GM12878 (cell line): ENCODE measurements at regions not wholly inside any gene's neighbourhood (a gene's known extent, or its start where the extent isn't known, plus 50 kb on each side); places are given as distances from the start of the nearest gene placed in this dataset.

ENCODE experiments used
- ATAC-seq: fragments of 200-7000 bp; cut with Tn5 transposase; 3 replicates; pipeline ENCODE4 v1.9.1; 2020; ENCODE audit warnings: mild to moderate bottlenecking, moderate library complexity
- BruUV-seq: library from RNA; stranded (reverse); fragments of 400-500 nt; replicated peaks from 2 replicates; lab custom pipeline; 2021; lab: Mats Ljungman, UMichigan
- CTCF ChIA-PET: fragments of 300-600 bp; sonication (Branson Sonifier 250); formaldehyde crosslinking; extraction: SDS; loops from one replicate; lab custom pipeline; 2021; ENCODE audit warnings: inconsistent platforms; lab: Yijun Ruan, JAX
- POLR2A ChIA-PET: fragments of 350-600 bp; formaldehyde crosslinking; extraction: SDS; loops from one replicate; lab custom pipeline; 2021; ENCODE audit warnings: inconsistent platforms; lab: Charles Lee
- RAD21 ChIA-PET: fragments of 300-600 bp; sonication (Branson Sonifier 250); formaldehyde crosslinking; loops from one replicate; lab custom pipeline; 2023; ENCODE audit warnings: antibody characterized with exemption; ENCODE audit not compliant: unreplicated experiment; lab: Charles Lee
- SMC1A ChIA-PET: fragments of 300-600 bp; sonication (Branson Sonifier 250); formaldehyde crosslinking; loops from one replicate; lab custom pipeline; 2023; ENCODE audit not compliant: unreplicated experiment, uncharacterized antibody; lab: Charles Lee
- DNase-seq: peaks from one replicate; pipeline ENCODE4 v3.0.0-alpha.2; 2011; ENCODE audit warnings: low read depth, low spot score
- FAIRE-seq: peaks from 3 replicates; lab custom pipeline; 2011; peaks lifted over from hg19 to GRCh38; lab: Jason Lieb, UNC
- H2AFZ ChIP-seq: 2 replicates; pipeline ENCODE4 v1.6.0; 2011; ENCODE audit warnings: low read depth, low read length, control low read depth; ENCODE audit not compliant: control insufficient read depth
- H3K27ac ChIP-seq: 2 replicates; pipeline ENCODE4 v1.5.1; 2011; ENCODE audit warnings: control low read depth; ENCODE audit not compliant: control insufficient read depth, insufficient read depth
- H3K27me3 ChIP-seq, 2 experiments: replicated peaks in 1 of 2; 2 replicates each; pipeline versions ENCODE4 v1.6.0 to v1.6.1; 2011; ENCODE audit warnings: low read length in 1 of 2; ENCODE audit not compliant: control insufficient read depth in 2 of 2, insufficient read depth in 2 of 2
- H3K36me3 ChIP-seq, 2 experiments: 2 replicates each; pipeline ENCODE4 v1.5.1; 2011; ENCODE audit warnings: low read length in 1 of 2; ENCODE audit not compliant: control insufficient read depth in 2 of 2, insufficient read depth in 2 of 2
- H3K4me1 ChIP-seq: 2 replicates; pipeline ENCODE4 v1.6.1; 2011; ENCODE audit warnings: mild to moderate bottlenecking, low read length, moderate library complexity, mixed read lengths; ENCODE audit not compliant: control insufficient read depth, insufficient read depth
- H3K4me2 ChIP-seq: 2 replicates; pipeline ENCODE4 v1.6.0; 2011; ENCODE audit warnings: control low read depth; ENCODE audit not compliant: control insufficient read depth, insufficient read depth
- H3K4me3 ChIP-seq: fragments of 200-600 bp; sonication (generic); 2 replicates; pipeline ENCODE4 v1.5.1; 2016
- H3K79me2 ChIP-seq: 2 replicates; pipeline ENCODE4 v1.6.0; 2011; ENCODE audit warnings: low read length; ENCODE audit not compliant: control insufficient read depth, insufficient read depth
- H3K9ac ChIP-seq: 2 replicates; pipeline ENCODE4 v1.8.0; 2011; ENCODE audit warnings: low read length, control low read depth, mixed read lengths; ENCODE audit not compliant: control insufficient read depth, insufficient read depth
- H3K9me3 ChIP-seq: replicated peaks from 3 replicates; pipeline ENCODE4 v1.5.1; 2011; ENCODE audit warnings: mild to moderate bottlenecking, low read length; ENCODE audit not compliant: control insufficient read depth, insufficient read depth
- H4K20me1 ChIP-seq: 2 replicates; pipeline ENCODE4 v1.6.0; 2011; ENCODE audit not compliant: control insufficient read depth, insufficient read depth
- CBFB ChIP-seq: IDR thresholded peaks from 2 replicates; pipeline ENCODE4 v1.6.1; 2016; ENCODE audit warnings: antibody characterized with exemption, low read depth
- E4F1 ChIP-seq: fragments of 450-650 bp; IDR thresholded peaks from 2 replicates; pipeline ENCODE4 v1.6.1; 2018; ENCODE audit warnings: borderline replicate concordance, mild to moderate bottlenecking; ENCODE audit not compliant: partially characterized antibody
- MTA2 ChIP-seq: fragments of 450-650 bp; IDR thresholded peaks from 2 replicates; pipeline ENCODE4 v1.6.1; 2016; ENCODE audit warnings: low read depth, mild to moderate bottlenecking, moderate library complexity
- TBL1XR1 ChIP-seq: IDR thresholded peaks from 2 replicates; pipeline ENCODE4 v1.6.1; 2012; ENCODE audit warnings: low read depth, low read length, improper control_type of control experiment
- TCF12 ChIP-seq: IDR thresholded peaks from 2 replicates; pipeline ENCODE4 v1.6.1; 2011; ENCODE audit warnings: low read depth, mild to moderate bottlenecking, low read length
- ZNF274 ChIP-seq: IDR thresholded peaks from one replicate; pipeline ENCODE4 v1.8.0; 2011; ENCODE audit not compliant: insufficient read length, insufficient read depth
- in situ Hi-C: fragments of 300-500 bp; cut with MboI; formaldehyde crosslinking; loops from 9 replicates; pipeline ENCODE4 v1.14.3; 2018; ENCODE audit warnings: mixed read lengths
- intact Hi-C: fragments of 100-400 bp; cut with micrococcal nuclease; formaldehyde crosslinking; loops from one replicate; pipeline ENCODE4 v1.14.2; 2022; ENCODE audit not compliant: unreplicated experiment
- TF ChIP-seq, protein P1 (sequence below): IDR thresholded peaks from 2 replicates; pipeline ENCODE4 v1.6.1; 2012; ENCODE audit warnings: low read length, inconsistent platforms

- TF ChIP-seq, protein P1, sequence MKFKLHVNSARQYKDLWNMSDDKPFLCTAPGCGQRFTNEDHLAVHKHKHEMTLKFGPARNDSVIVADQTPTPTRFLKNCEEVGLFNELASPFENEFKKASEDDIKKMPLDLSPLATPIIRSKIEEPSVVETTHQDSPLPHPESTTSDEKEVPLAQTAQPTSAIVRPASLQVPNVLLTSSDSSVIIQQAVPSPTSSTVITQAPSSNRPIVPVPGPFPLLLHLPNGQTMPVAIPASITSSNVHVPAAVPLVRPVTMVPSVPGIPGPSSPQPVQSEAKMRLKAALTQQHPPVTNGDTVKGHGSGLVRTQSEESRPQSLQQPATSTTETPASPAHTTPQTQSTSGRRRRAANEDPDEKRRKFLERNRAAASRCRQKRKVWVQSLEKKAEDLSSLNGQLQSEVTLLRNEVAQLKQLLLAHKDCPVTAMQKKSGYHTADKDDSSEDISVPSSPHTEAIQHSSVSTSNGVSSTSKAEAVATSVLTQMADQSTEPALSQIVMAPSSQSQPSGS = no peak
- TF ChIP-seq TCF12 (no peak), E4F1 (no peak)
- TF ChIP-seq, all 136 proteins: peak for 0
Measured at GRCh38 chr13:37492741-37493514, 105.6 kb downstream of the POSTN start (continued).

- DNase-seq = no peak
- BruUV-seq = no TSS peak
Measured at GRCh38 chr13:37492075-37492474, 106.5 kb downstream of the POSTN start.

More at GRCh38 chr13:37492075-37492474, 106.5 kb downstream of the POSTN start:
- Histone ChIP-seq H4K20me1 (no peaks in the 10 kb centered on the region), H3K79me2 (no peaks in the 10 kb centered on the region), H3K4me1 (no peaks in the 10 kb centered on the region), H3K36me3 (no peaks in the 10 kb centered on the region), H3K9me3 (no peaks in the 10 kb centered on the region), H3K27me3 (no peaks in the 10 kb centered on the region), H2AFZ (no peak overlapping the region), H3K4me3 (no peak overlapping the region), H3K27ac (no peak overlapping the region), H3K9ac (no peak overlapping the region), H3K4me2 (no peak overlapping the region)
- no peak for TF ChIP-seq CBFB
- TF ChIP-seq ZNF274 = no peak
- TF ChIP-seq TBL1XR1 = no peak
- TF ChIP-seq MTA2 = no peak
- CTCF ChIA-PET = no interaction called here
- POLR2A ChIA-PET = no interaction called here
- SMC1A ChIA-PET = interaction anchor here (0.6 kb wide), 1 partner anchor 342 kb away, joined by 3 read pairs; no protein-coding TSS in a partner anchor
- FAIRE-seq (no peak), ATAC-seq (no peak)
- intact Hi-C loops = no loop called here
- in situ Hi-C loops = no loop called here
- RAD21 ChIA-PET = no interaction called here
